ENCODE measurements at regions not wholly inside any gene's neighbourhood (a gene's known extent, or its start where the extent isn't known, plus 50 kb on each side); places are given as distances from the start of the nearest gene placed in this dataset.

DNA sequence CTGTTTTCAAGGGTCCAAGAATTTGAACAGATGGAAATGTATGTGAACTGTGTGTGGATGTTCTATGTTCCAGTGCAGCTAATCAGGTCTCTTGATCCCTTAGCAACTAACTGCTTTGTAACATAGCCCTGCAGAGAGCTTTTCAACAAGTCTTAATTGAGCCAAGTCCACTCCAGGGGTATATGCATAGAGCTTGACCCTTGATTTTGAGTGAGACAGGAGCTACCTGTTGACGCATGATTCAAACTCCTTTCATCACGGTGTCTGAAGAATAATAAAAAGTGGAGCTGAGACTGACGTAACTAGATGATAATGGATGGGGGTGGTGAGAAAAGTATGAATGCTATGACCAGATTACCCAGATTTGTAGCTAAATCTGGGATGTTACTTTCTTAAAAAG, 93.3 kb upstream of the CCDC54 start:
- Mint-ChIP-seq H3K27me3 (ENCODE audit: unreplicated experiment) (no peaks in the 10 kb centered on the region), H3K4me3 (ENCODE audit: unreplicated experiment) (no peak overlapping the region), H3K4me1 (ENCODE audit: unreplicated experiment) (no peaks in the 10 kb centered on the region), H3K9me3 (ENCODE audit: unreplicated experiment) (no peaks in the 10 kb centered on the region), H3K36me3 (ENCODE audit: low read depth, unreplicated experiment) (no peaks in the 10 kb centered on the region), H3K27ac (ENCODE audit: unreplicated experiment) (no peak overlapping the region)
- DNase-seq (ENCODE audit: low spot score), result no peak
- TF ChIP-seq, protein P1, sequence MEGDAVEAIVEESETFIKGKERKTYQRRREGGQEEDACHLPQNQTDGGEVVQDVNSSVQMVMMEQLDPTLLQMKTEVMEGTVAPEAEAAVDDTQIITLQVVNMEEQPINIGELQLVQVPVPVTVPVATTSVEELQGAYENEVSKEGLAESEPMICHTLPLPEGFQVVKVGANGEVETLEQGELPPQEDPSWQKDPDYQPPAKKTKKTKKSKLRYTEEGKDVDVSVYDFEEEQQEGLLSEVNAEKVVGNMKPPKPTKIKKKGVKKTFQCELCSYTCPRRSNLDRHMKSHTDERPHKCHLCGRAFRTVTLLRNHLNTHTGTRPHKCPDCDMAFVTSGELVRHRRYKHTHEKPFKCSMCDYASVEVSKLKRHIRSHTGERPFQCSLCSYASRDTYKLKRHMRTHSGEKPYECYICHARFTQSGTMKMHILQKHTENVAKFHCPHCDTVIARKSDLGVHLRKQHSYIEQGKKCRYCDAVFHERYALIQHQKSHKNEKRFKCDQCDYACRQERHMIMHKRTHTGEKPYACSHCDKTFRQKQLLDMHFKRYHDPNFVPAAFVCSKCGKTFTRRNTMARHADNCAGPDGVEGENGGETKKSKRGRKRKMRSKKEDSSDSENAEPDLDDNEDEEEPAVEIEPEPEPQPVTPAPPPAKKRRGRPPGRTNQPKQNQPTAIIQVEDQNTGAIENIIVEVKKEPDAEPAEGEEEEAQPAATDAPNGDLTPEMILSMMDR (IDR thresholded peaks at IDR 0.05; ENCODE audit: unreplicated experiment), result no peak

DNA sequence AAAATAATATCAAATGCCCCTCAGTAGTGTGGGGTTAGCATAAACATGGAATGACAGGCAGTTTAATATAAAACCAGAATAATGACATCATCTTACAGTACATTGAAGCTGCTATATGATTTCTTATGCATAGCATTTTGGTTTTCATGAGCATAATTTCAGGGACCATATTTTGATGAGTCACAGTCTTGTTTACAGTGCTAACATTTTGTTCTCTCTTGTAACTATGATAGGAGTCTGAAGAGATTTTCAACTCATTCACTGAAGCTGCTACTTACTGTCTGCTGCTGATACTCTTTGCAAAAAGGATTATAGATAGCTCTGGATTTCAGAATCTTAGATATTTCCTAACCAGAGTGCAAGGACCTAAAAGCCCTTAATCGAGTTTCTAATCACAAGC, 92.6 kb upstream of the CCDC54 start:
- no peak overlapping the region for H3K27ac Mint-ChIP-seq (ENCODE audit: unreplicated experiment)
- H3K4me3 Mint-ChIP-seq (ENCODE audit: unreplicated experiment), result no peak overlapping the region
- H3K9me3 Mint-ChIP-seq (ENCODE audit: unreplicated experiment), result no peaks in the 10 kb centered on the region
- H3K27me3 Mint-ChIP-seq (ENCODE audit: unreplicated experiment), result no peaks in the 10 kb centered on the region
- H3K36me3 Mint-ChIP-seq (ENCODE audit: low read depth, unreplicated experiment), result no peaks in the 10 kb centered on the region
- TF ChIP-seq, protein P1 (IDR thresholded peaks at IDR 0.05; ENCODE audit: unreplicated experiment), result no peak
- no peak for DNase-seq (ENCODE audit: low spot score)
- H3K4me1 Mint-ChIP-seq (ENCODE audit: unreplicated experiment), result no peaks in the 10 kb centered on the region

DNA sequence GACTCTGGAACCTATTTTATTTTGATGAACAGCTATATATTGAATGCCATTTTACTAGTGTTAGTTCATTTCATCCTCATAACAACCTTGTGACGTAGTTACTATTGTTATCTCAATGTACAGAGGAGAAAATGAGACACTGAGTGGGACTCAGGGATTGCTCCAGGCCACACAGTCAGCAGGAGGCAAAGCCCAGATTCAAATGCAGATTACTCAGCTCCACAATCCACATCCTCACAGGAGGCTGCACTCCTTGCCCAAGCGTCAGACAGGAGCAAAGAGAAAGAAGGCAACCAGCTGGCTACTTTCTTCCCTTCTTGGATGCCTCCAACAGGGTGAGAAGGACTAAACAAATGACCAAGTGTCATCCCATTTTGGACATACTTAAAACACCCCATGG, 92.0 kb upstream of the CCDC54 start:
- H3K4me1 Mint-ChIP-seq (ENCODE audit: unreplicated experiment), result no peaks in the 10 kb centered on the region
- H3K4me3 Mint-ChIP-seq (ENCODE audit: unreplicated experiment), result no peak overlapping the region
- H3K36me3 Mint-ChIP-seq (ENCODE audit: low read depth, unreplicated experiment), result no peaks in the 10 kb centered on the region
- no peaks in the 10 kb centered on the region for H3K27me3 Mint-ChIP-seq (ENCODE audit: unreplicated experiment)
- TF ChIP-seq, protein P1 (IDR thresholded peaks at IDR 0.05; ENCODE audit: unreplicated experiment), result no peak
- no peak overlapping the region for H3K27ac Mint-ChIP-seq (ENCODE audit: unreplicated experiment)
- H3K9me3 Mint-ChIP-seq (ENCODE audit: unreplicated experiment), result no peaks in the 10 kb centered on the region
- no peak for DNase-seq (ENCODE audit: low spot score)

DNA sequence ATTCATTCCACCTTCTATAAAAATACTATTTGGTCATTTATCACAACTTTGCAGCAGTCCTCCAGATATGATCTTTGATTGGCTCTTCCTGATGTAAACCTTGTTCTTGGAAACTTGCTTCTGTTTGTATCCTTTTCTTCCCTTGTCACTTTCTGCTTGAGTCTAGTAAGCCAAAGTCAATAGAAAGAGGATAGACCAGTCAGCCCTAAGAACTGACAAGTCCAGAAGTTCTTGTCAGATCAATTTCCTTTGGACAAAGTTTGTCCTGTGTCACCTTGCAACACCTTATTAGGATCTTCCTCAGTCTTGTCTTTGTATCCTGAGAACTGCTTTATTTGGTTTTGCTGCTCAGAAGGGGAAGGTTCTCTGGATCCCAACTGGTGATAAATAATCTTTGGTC, 87.9 kb upstream of the CCDC54 start:
- H3K4me3 Mint-ChIP-seq (ENCODE audit: unreplicated experiment), result no peak overlapping the region
- no peaks in the 10 kb centered on the region for H3K4me1 Mint-ChIP-seq (ENCODE audit: unreplicated experiment)
- peaks cover 11% of the 10 kb centered on the region for H3K36me3 Mint-ChIP-seq (ENCODE audit: low read depth, unreplicated experiment)
- TF ChIP-seq, protein P1 (IDR thresholded peaks at IDR 0.05; ENCODE audit: unreplicated experiment), result no peak
- no peaks in the 10 kb centered on the region for H3K9me3 Mint-ChIP-seq (ENCODE audit: unreplicated experiment)
- H3K27me3 Mint-ChIP-seq (ENCODE audit: unreplicated experiment), result peaks cover 2% of the 10 kb centered on the region
- H3K27ac Mint-ChIP-seq (ENCODE audit: unreplicated experiment), result no peak overlapping the region
- no peak for DNase-seq (ENCODE audit: low spot score)

DNA sequence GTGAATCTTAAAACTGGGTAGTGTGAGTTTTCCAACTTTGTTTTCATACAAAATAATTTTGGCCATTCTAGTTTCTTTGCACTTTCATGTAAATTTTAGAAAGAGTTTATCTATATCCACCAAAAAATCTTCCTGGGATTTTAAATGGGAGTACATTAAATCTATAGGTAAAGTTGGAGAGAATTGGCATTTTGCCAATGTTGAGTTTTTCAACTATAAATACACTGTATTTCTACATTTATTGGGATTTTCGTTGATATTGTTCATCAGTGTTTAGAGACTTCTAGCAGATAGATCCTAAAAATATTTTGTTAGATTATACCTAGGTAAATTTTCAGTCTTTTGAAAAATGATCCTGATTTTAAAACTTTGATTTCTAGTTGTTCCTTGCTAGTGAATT, 83.1 kb upstream of the CCDC54 start:
- H3K36me3 Mint-ChIP-seq (ENCODE audit: low read depth, unreplicated experiment), result peaks cover 11% of the 10 kb centered on the region
- H3K27ac Mint-ChIP-seq (ENCODE audit: unreplicated experiment), result no peak overlapping the region
- no peak for DNase-seq (ENCODE audit: low spot score)
- TF ChIP-seq, protein P1 (IDR thresholded peaks at IDR 0.05; ENCODE audit: unreplicated experiment), result no peak
- no peak overlapping the region for H3K4me3 Mint-ChIP-seq (ENCODE audit: unreplicated experiment)
- H3K9me3 Mint-ChIP-seq (ENCODE audit: unreplicated experiment), result peaks cover 6% of the 10 kb centered on the region
- H3K27me3 Mint-ChIP-seq (ENCODE audit: unreplicated experiment), result peaks cover 2% of the 10 kb centered on the region
- H3K4me1 Mint-ChIP-seq (ENCODE audit: unreplicated experiment), result no peaks in the 10 kb centered on the region

Measured in endothelial cell (in vitro differentiated cells).